Cardiac muscle cell (in vitro differentiated cells and primary cell): ENCODE measurements at regions not wholly inside any gene's neighbourhood (a gene's known extent, or its start where the extent isn't known, plus 50 kb on each side); places are given as distances from the start of the nearest gene placed in this dataset.
A peak's percentile ranks its signal among the peaks of the same experiment; 100 is the strongest.

Source experiments
- DNase-seq, 2 donors: peaks; one replicate each; pipeline versions ENCODE4 v3.0.0 to v3.0.0-alpha.2; 2010 to 2017; ENCODE audit warnings: low read depth in 1 of 2, low spot score in 1 of 2
- H3K27ac ChIP-seq: fragments of 200-600 bp; sonication (generic); 2 replicates; pipeline ENCODE4 v1.5.1; 2016
- H3K27me3 ChIP-seq: fragments of 200-600 bp; sonication (generic); 2 replicates; pipeline ENCODE4 v1.6.0; 2016; ENCODE audit warnings: control low read depth
- H3K36me3 ChIP-seq: fragments of 200-600 bp; sonication (generic); 2 replicates; pipeline ENCODE4 v1.5.1; 2016; ENCODE audit warnings: control low read depth
- H3K4me1 ChIP-seq: fragments of 200-600 bp; sonication (generic); 2 replicates; pipeline ENCODE4 v1.8.1; 2017; ENCODE audit warnings: low read depth, mild to moderate bottlenecking, mixed run types
- H3K4me3 ChIP-seq: fragments of 200-600 bp; sonication (generic); 2 replicates; pipeline ENCODE4 v1.5.1; 2016; ENCODE audit warnings: mild to moderate bottlenecking
- H3K9me3 ChIP-seq: fragments of 200-600 bp; sonication (generic); 2 replicates; pipeline ENCODE4 v1.5.1; 2017; ENCODE audit warnings: low read depth, mild to moderate bottlenecking, control low read depth
- TF ChIP-seq, protein P1 (sequence below): IDR thresholded peaks from 2 replicates; pipeline ENCODE4 v1.5.1; 2012; ENCODE audit warnings: low read depth, mild to moderate bottlenecking, low read length

DNA sequence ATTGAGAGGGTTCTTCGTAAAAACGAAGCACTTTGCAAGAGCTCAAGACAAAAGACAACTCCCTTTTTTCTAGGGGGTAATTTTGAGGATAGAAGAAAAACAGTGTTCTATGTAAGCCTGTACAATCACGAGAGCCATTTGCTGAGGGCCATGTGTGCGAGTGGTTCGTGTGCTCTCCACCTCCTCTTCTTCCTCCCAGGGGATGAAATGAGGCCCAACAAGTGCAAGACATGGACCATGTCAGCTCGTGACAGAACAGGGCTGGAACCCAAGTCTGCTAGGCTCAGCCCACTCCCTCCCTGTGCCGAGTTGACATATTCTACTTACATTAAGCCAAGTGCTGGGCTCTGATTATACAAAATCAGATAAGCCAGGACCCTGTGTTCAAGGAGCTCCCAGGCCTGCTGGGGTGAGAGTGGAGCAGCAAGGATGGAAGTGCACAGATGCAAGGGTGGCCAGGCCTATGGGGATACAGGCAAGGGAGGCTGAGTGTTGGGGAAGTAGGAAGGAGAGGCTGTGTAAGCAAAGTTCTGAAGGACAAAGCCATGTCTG lies 97.9 kb upstream of the MSX2 start:
- Histone ChIP-seq H3K27ac (no peak overlapping the region), H3K9me3 (no peaks in the 10 kb centered on the region), H3K4me3 (no peak overlapping the region), H3K27me3 (no peaks in the 10 kb centered on the region), H3K4me1 (peaks cover 25% of the 10 kb centered on the region), H3K36me3 (no peaks in the 10 kb centered on the region)
- no peak for DNase-seq
- TF ChIP-seq, protein P1, sequence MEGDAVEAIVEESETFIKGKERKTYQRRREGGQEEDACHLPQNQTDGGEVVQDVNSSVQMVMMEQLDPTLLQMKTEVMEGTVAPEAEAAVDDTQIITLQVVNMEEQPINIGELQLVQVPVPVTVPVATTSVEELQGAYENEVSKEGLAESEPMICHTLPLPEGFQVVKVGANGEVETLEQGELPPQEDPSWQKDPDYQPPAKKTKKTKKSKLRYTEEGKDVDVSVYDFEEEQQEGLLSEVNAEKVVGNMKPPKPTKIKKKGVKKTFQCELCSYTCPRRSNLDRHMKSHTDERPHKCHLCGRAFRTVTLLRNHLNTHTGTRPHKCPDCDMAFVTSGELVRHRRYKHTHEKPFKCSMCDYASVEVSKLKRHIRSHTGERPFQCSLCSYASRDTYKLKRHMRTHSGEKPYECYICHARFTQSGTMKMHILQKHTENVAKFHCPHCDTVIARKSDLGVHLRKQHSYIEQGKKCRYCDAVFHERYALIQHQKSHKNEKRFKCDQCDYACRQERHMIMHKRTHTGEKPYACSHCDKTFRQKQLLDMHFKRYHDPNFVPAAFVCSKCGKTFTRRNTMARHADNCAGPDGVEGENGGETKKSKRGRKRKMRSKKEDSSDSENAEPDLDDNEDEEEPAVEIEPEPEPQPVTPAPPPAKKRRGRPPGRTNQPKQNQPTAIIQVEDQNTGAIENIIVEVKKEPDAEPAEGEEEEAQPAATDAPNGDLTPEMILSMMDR = no peak

DNA sequence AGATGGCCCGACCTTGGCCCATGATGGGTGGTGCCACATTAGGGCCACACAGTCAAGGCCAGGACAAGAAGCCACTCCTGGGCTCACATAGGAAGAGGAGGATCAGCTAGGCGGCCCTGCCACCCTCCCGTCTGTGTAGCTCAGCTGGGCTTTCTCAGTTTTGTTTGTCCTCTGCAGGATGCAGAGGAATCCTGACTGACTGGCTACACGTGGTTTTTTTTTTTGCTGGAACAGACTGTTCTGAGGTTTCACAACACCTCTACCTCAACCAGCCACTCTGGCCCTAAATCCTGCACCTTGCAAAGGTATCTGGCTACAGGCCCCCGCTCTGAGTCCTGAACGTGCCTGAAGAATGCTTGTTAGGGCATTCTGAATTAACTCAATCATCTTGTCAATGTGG lies 88.3 kb upstream of the MSX2 start:
- no peaks in the 10 kb centered on the region for H3K4me1 ChIP-seq
- TF ChIP-seq, protein P1 = no peak
- H3K27me3 ChIP-seq = no peaks in the 10 kb centered on the region
- DNase-seq = no peak
- H3K4me3 ChIP-seq = no peak overlapping the region
- H3K9me3 ChIP-seq = no peaks in the 10 kb centered on the region
- no peaks in the 10 kb centered on the region for H3K36me3 ChIP-seq
- H3K27ac ChIP-seq = no peak overlapping the region

DNA sequence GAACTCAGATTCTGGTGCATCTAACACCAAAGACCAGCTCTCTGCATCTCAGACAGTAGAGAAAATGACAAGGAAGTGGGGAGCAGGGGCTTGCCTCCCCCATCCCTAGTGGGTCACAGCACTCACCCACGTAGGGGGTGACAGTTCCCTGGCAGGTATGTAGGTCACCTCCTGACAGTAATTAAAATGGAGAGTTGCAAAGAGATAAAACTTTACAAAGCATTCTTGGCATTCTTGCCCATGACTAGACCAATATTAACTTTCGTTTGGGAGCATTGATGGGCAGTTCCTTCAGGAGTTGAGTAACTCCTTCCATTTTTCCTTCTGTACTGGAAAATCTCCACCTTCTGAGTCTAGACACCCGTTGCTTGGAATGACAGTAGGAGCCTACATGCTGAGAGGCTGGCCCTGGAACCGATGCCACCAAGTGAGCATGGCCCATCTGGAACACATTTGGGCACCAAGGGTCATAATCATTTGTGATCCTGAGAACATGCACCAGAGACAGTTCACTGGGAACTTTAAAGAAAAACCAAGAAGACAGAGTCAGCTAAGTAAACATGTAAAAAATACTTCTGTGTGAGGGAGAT lies 81.5 kb upstream of the MSX2 start:
- H3K4me1 ChIP-seq = peaks cover 17% of the 10 kb centered on the region
- H3K4me3 ChIP-seq = no peak overlapping the region
- TF ChIP-seq, protein P1 = no peak
- no peaks in the 10 kb centered on the region for H3K9me3 ChIP-seq
- no peaks in the 10 kb centered on the region for H3K27me3 ChIP-seq
- no peak for DNase-seq
- peak overlapping the region; percentile 24 for H3K27ac ChIP-seq
- no peaks in the 10 kb centered on the region for H3K36me3 ChIP-seq

DNA sequence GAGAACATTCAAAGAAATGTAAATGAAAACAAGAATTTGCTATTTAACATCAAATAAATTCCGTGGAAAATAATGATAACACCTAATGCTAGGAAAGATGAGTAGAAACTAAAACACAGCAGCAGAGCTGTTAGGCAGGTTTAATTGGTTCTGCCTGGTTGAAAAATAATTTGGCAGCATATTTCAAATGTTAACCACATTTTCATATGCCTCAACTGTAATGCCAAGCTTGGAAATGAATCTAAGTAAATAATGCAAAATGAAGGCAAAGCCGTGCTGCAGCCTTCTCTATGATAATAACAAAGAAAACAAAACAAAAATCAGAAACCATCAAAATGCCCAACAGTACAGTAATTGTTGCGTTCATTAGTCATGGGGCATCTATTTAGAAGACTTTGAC lies 79.9 kb upstream of the MSX2 start:
- TF ChIP-seq, protein P1 = no peak
- H3K4me3 ChIP-seq = no peak overlapping the region
- H3K27ac ChIP-seq = no peak overlapping the region
- H3K9me3 ChIP-seq = no peaks in the 10 kb centered on the region
- H3K27me3 ChIP-seq = no peaks in the 10 kb centered on the region
- DNase-seq = no peak
- no peaks in the 10 kb centered on the region for H3K36me3 ChIP-seq
- H3K4me1 ChIP-seq = peaks cover 21% of the 10 kb centered on the region

DNA sequence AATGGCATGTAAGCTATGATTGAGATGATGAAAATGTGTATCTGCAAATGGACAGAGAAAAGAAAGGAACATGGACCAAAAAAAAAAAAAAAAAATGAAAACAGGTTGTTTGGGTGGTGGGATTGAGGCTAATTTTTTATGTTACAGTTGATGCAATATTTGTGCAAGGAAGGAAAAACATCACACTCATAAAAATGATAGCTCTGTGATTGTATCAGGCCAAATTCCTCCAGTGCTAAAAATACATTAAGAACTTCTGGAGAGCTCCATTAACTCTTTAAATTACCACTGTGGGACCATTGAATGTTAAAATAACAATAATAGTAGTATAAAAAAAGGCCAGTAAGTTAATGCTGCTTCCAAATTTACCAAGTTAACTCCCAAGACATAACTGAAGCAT lies 79.5 kb upstream of the MSX2 start:
- Histone ChIP-seq H3K4me1 (peaks cover 22% of the 10 kb centered on the region), H3K4me3 (no peak overlapping the region), H3K27me3 (no peaks in the 10 kb centered on the region), H3K27ac (no peak overlapping the region), H3K9me3 (no peaks in the 10 kb centered on the region), H3K36me3 (no peaks in the 10 kb centered on the region)
- DNase-seq = no peak
- TF ChIP-seq, protein P1 = no peak
